B cell (primary cell): ENCODE measurements at regions not wholly inside any gene's neighbourhood (a gene's known extent, or its start where the extent isn't known, plus 50 kb on each side); places are given as distances from the start of the nearest gene placed in this dataset.

Experiments
- EZH2 ChIP-seq: IDR thresholded peaks from 2 replicates; pipeline ENCODE4 v1.6.1; 2012; ENCODE audit warnings: borderline replicate concordance, low read depth, mild to moderate bottlenecking, moderate library complexity, low read length; ENCODE audit not compliant: insufficient read depth, poor library complexity, severe bottlenecking
- TF ChIP-seq, protein P1 (sequence below): fragments of 200-600 bp; IDR thresholded peaks from one replicate; pipeline ENCODE4 v1.8.0; 2022; ENCODE audit warnings: antibody characterized with exemption, mild to moderate bottlenecking

- TF ChIP-seq, protein P1, sequence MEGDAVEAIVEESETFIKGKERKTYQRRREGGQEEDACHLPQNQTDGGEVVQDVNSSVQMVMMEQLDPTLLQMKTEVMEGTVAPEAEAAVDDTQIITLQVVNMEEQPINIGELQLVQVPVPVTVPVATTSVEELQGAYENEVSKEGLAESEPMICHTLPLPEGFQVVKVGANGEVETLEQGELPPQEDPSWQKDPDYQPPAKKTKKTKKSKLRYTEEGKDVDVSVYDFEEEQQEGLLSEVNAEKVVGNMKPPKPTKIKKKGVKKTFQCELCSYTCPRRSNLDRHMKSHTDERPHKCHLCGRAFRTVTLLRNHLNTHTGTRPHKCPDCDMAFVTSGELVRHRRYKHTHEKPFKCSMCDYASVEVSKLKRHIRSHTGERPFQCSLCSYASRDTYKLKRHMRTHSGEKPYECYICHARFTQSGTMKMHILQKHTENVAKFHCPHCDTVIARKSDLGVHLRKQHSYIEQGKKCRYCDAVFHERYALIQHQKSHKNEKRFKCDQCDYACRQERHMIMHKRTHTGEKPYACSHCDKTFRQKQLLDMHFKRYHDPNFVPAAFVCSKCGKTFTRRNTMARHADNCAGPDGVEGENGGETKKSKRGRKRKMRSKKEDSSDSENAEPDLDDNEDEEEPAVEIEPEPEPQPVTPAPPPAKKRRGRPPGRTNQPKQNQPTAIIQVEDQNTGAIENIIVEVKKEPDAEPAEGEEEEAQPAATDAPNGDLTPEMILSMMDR = no peak
- no peak for TF ChIP-seq EZH2
These were observed 529.7 kb downstream of the TBC1D32 start for GRCh38 chr6:120804612-120805011.
